ENCODE measurements at regions not wholly inside any gene's neighbourhood (a gene's known extent, or its start where the extent isn't known, plus 50 kb on each side); places are given as distances from the start of the nearest gene placed in this dataset.

DNA sequence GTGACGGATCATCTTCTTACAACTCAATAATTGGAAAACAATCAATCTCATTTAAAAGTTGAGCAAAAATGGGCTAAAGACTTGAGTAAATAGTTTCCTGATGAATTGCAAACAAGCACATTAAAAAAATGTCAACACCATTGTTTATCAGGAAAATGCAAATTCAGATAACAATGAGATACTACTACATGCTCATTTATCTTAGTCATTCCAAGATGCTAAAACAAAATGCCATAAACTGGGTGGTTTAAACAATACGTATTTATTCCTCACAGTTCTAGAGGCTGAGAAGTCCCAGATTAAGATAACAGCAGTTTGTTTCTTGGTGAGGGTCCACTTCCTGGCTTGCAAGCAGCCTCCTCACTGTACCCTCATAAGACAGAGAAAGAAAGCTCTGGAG, 359.6 kb downstream of the NR4A2 start:
- TF ChIP-seq SMAD3 (CRISPR knock-in tag; IDR thresholded peaks at IDR 0.05; ENCODE audit: borderline replicate concordance) (no peak), FOXP1 (CRISPR knock-in tag; IDR thresholded peaks at IDR 0.05; ENCODE audit: borderline replicate concordance) (no peak), USF1 (CRISPR knock-in tag; IDR thresholded peaks at IDR 0.05) (no peak)
- TF ChIP-seq, protein P1, sequence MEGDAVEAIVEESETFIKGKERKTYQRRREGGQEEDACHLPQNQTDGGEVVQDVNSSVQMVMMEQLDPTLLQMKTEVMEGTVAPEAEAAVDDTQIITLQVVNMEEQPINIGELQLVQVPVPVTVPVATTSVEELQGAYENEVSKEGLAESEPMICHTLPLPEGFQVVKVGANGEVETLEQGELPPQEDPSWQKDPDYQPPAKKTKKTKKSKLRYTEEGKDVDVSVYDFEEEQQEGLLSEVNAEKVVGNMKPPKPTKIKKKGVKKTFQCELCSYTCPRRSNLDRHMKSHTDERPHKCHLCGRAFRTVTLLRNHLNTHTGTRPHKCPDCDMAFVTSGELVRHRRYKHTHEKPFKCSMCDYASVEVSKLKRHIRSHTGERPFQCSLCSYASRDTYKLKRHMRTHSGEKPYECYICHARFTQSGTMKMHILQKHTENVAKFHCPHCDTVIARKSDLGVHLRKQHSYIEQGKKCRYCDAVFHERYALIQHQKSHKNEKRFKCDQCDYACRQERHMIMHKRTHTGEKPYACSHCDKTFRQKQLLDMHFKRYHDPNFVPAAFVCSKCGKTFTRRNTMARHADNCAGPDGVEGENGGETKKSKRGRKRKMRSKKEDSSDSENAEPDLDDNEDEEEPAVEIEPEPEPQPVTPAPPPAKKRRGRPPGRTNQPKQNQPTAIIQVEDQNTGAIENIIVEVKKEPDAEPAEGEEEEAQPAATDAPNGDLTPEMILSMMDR (IDR thresholded peaks at IDR 0.05) = no peak
